ENCODE measurements at regions not wholly inside any gene's neighbourhood (a gene's known extent, or its start where the extent isn't known, plus 50 kb on each side); places are given as distances from the start of the nearest gene placed in this dataset.

- Histone ChIP-seq H3K36me3 (no peaks in the 10 kb centered on the region), H3K4me1 (ENCODE audit: control insufficient read depth in 1 of 2, low read depth in 2 of 2) (peaks cover 0 to 10% of the 10 kb centered on the region in 2 donors), H3K27me3 (replicated peaks; ENCODE audit: insufficient read depth) (no peaks in the 10 kb centered on the region), H3K27ac (no peak overlapping the region), H3K4me3 (no peak overlapping the region), H3K9me3 (no peaks in the 10 kb centered on the region)
- TF ChIP-seq, protein P1, sequence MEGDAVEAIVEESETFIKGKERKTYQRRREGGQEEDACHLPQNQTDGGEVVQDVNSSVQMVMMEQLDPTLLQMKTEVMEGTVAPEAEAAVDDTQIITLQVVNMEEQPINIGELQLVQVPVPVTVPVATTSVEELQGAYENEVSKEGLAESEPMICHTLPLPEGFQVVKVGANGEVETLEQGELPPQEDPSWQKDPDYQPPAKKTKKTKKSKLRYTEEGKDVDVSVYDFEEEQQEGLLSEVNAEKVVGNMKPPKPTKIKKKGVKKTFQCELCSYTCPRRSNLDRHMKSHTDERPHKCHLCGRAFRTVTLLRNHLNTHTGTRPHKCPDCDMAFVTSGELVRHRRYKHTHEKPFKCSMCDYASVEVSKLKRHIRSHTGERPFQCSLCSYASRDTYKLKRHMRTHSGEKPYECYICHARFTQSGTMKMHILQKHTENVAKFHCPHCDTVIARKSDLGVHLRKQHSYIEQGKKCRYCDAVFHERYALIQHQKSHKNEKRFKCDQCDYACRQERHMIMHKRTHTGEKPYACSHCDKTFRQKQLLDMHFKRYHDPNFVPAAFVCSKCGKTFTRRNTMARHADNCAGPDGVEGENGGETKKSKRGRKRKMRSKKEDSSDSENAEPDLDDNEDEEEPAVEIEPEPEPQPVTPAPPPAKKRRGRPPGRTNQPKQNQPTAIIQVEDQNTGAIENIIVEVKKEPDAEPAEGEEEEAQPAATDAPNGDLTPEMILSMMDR (IDR thresholded peaks at IDR 0.05): no peak
- ATAC-seq (ENCODE audit: insufficient number of reproducible peaks, low FRiP score, low read depth) (no peak), DNase-seq (ENCODE audit: low spot score) (no peak)
Observed at GRCh38 chr6:84280639-84281038, 53.2 kb upstream of the CEP162 start.

DNA sequence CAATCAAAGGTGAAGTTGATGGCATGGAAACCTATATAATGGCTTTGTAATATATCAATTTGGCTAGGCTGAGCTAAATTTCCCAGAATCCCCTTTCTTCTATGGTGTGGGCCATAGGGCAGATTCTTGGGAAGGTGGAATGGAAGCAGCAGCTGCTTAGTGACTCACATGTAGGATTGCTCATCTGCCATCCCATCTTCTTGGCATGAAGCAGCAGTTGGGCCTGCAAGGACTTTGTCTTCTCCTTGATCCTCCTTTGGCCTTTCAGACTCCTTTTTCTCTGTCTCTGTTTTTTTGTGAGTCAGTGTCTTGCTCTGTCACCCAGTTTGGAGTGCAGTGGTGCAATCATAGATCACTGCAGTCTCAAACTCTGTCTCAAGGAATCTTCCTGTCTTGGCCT, 52.6 kb upstream of the CEP162 start:
- ATAC-seq (ENCODE audit: insufficient number of reproducible peaks, low FRiP score, low read depth): no peak
- Histone ChIP-seq H3K9me3 (no peaks in the 10 kb centered on the region), H3K27ac (no peak overlapping the region), H3K4me1 (ENCODE audit: control insufficient read depth in 1 of 2, low read depth in 2 of 2) (peaks cover 0 to 10% of the 10 kb centered on the region in 2 donors), H3K27me3 (replicated peaks; ENCODE audit: insufficient read depth) (no peaks in the 10 kb centered on the region), H3K36me3 (no peaks in the 10 kb centered on the region), H3K4me3 (no peak overlapping the region)
- TF ChIP-seq, protein P1 (IDR thresholded peaks at IDR 0.05): no peak
- no peak for DNase-seq (ENCODE audit: low spot score)

DNA sequence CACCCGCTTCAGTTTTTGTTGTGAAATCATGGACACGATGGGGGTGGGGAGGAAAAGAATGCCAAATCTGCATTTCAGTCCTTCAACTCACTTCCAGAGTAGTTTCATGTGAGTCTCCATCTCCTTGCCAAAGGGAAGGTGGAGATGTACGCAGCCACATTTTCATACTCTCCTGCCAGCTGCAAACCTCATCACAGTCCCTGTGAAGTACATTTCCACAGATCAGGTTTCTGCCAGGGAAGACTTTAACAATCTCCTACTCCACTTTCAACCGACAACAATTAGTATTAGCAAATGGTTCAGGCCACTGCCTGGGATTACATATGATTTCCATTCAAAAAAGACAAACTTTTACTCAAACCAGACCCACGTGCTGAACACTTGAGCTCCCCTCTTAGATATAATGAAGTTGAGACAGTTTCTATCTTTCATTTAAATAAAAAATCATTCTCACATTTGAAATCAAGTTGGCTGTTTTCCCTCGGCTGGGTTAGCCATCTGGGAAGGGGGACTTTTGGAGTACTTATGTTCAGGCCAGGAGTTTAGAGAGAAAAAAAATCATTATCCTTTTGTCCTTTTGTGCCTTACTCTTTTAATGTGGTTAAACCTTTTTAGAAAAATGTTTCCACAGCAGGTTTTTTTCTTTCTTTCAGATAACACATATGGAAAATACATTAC, 51.0 kb upstream of the CEP162 start:
- TF ChIP-seq, protein P1 (IDR thresholded peaks at IDR 0.05): no peak
- Histone ChIP-seq H3K4me3 (no peak overlapping the region), H3K27ac (no peak overlapping the region), H3K27me3 (replicated peaks; ENCODE audit: insufficient read depth) (no peaks in the 10 kb centered on the region), H3K36me3 (no peaks in the 10 kb centered on the region), H3K9me3 (no peaks in the 10 kb centered on the region), H3K4me1 (ENCODE audit: control insufficient read depth in 1 of 2, low read depth in 2 of 2) (peaks cover 0 to 10% of the 10 kb centered on the region in 2 donors)
- DNase-seq (ENCODE audit: low spot score) (no peak), ATAC-seq (ENCODE audit: insufficient number of reproducible peaks, low FRiP score, low read depth) (no peak)

Measured in thoracic aorta (tissue), 2 donors.